Activated naive CD8-positive, alpha-beta T cell treated with anti-CD3 and anti-CD28 coated beads, Interleukin-2, amount 50 U/mL, for 16 hours (primary cell): ENCODE measurements at regions not wholly inside any gene's neighbourhood (a gene's known extent, or its start where the extent isn't known, plus 50 kb on each side); places are given as distances from the start of the nearest gene placed in this dataset.
"Not testable (repeated sequence)": the region's sequence is repeated elsewhere in the genome, so short reads cannot be mapped to it uniquely, and the experiment has no call there.

Experiments used
- DNase-seq: peaks from one replicate; pipeline ENCODE4 v3.0.0-alpha.2; 2020; ENCODE audit warnings: low read depth, low spot score

GRCh38 chr5:135279328-135279727, 119.7 kb downstream of the MACROH2A1 start:
- DNase-seq, result no peak

DNA sequence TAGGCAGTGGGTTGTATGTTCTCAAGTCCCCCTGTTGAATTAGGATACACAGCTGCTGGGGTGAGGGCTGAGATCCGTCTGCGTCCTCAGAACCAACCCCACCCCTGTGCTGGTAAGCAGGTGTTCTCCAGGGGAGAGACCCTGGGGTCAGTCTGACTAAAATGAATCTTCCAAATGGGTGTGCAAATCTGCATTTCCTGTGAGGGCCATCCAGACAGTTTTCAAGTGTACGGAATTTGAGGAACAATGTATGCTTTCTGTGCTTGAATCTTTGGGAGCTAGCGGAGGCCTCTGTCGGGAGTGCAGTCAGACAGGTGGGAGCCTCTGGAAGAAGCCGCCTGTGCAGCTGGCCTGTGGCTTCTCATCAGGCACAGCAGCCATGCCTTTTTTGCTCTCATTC, 122.9 kb downstream of the MACROH2A1 start:
- DNase-seq, result no peak

- no peak for DNase-seq
These were observed 125.8 kb downstream of the MACROH2A1 start for GRCh38 chr5:135273212-135273611.

- DNase-seq, result no peak
These were observed 126.7 kb downstream of the MACROH2A1 start for GRCh38 chr5:135272311-135272805.

DNA sequence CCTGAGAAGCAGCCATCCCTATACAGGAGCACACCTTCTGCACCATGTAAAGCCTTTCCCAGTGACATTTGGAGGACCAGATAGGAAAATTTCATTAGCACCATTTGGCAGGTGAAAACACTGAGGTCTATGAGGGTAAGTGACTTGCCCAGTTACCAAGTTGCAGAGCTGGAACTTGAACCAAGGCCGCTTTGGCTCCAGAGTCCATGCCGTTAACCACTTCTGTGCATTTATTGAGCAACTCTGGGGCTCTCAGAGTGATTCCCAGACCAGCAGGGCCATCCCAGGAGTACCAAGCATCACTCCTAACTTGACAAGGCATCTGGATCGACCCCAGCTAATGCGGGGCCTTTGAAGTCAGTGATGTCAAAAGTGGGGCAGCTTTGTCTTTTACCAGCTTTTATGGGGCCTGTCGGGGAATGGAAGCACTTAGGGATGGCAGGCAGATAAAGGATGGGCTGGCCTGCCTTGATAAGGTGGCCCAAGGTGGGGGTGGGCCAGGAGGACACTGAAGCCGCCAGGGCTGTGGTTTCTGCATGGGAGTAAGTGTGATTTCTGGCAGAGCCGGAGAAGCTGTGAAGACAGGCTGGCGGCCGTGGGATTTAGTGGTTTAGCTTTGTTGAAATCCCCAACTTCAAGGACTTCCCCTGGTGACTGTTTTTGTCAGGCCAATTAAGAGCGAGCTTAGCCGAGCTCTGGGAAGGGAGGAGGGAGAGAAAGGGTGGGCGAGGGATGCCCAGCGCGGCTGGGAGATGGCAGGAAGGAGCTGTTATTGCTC, 127.3 kb downstream of the MACROH2A1 start:
- no peak for DNase-seq

- DNase-seq, result no peak
These were observed 129.1 kb downstream of the MACROH2A1 start for GRCh38 chr5:135269931-135270421.

GRCh38 chr5:135269199-135269598, 129.8 kb downstream of the MACROH2A1 start:
- no peak for DNase-seq

DNA sequence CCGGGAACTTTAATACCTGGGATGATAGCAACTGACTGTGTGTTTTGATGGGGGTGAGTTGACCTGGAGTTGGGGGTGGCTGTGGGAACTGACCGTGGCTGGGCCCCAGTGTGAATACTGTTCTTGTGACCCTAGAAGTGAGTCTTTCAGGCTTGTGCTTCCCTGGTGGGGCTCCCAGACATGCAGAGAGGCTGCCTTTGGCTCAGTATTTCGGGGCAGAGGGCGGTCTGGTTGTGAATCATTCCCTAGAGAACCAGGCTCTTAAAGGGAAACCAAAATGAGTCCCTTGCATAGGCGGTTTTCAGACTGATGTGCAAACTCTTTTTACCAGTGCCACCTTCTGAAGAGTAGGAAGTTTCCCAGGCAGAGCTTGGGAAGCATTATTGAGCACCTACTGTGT, 132.1 kb downstream of the MACROH2A1 start:
- no peak for DNase-seq

DNA sequence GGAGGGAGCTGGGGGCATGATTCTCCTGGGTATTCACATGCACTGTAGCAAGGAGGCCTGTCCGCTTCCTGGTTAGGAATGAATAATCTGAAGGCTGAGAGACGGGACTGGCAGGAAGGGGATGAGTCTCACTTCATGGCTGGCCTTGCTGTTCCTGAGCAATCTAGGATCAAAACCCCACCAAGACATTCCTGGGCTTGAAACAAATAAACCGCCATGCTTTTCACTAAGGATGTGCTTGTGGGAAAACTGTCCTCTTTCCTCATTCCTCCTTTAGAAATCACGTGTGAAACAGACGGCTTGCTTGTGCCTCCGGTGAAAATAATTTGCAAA, 132.8 kb downstream of the MACROH2A1 start:
- DNase-seq, result no peak

DNA sequence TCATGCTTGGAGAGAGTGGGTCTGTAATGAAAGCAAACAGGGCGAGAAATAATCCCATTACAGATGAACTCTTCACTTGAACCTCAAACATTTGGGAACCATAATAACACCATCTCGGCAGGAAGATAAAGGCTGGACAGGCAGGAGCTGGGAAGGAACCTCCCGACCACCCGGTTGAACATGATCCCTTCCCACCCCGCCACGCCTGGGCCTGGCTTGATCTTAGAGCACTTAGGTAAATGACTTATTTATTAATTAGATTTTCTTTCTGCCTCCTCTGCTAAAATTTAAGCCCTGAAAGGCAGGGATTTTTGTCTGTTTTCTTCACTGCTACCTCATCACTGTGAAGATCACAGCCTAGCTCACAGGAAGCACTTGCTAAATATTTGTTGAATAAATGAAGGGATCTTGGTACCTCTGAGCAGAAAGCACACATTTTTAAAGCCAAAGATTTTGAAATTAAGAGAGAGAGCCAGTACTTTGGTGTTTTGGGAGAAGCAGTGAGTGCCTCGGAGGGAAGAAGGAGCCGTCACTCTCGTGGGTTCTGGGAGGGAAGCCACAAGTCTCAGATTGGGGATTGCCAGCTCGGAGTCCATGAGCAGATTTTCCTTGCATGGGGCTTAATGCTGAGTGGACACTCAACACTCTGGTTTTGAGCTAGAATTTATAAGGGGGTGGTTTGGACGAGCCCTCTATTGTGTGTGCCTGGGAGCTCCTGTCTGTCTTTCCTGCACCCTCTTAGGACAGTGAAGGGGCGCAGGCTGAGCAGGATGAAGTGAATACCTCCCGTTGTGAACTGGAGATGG, 133.3 kb downstream of the MACROH2A1 start:
- no peak for DNase-seq

GRCh38 chr5:135264451-135265440, 134.3 kb downstream of the MACROH2A1 start:
- no peak for DNase-seq

GRCh38 chr5:135263022-135263668, 135.9 kb downstream of the MACROH2A1 start:
- DNase-seq, result no peak

DNA sequence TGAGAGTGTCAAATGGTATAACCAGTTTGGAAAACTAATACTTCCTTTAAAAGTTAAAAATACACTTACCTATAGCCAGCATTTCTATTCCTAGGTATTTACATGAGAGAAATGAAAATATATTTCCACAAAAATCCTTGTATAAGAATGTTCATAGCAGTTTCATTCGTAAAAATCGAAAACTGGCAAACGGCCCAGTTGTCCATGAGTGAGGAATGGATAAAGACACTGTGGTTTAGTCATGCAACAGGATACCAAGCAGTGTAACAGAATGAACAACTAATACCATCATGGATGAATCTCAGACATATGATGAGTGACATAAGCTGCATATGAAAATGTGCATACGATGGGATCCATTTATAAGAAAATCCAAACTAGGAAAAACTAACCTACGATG, 136.7 kb downstream of the MACROH2A1 start:
- no peak for DNase-seq

GRCh38 chr5:135260108-135260507, 138.9 kb downstream of the MACROH2A1 start:
- DNase-seq, result not testable (repeated sequence)

DNA sequence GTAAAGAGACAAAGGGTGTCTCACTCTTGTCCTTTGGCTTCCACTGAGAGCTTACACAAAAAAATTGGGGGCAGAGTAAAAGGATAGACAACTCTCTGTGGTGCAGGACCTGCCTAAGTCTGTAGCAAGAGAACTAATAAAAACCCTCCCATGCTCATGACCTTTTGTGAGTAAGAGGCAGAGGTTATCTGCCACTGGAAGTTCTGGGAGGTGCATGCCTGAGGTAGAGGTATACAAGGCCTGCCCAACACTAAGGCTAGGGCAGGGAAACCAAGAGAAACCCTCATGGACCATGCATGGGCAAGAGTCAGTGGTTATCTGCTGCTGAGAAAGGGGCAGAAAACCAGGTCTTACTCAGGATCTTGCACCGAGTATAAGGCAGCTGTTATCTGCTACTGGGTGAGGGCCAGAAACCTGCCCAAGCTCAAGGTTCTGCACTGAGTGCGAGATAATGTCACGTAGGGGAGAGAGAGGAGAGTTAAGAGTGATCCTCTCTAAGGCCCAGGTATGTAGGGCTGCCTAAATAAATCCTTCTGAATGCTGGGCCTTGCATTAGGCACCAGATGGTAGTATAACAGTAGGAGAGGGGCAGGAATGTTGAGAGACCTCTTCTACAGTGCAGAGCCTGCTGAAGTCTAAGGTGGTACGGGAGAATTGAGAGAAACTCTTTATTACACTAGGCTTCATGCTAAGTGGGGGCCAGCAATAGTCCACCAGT, 143.4 kb downstream of the MACROH2A1 start:
- DNase-seq, result no peak

DNA sequence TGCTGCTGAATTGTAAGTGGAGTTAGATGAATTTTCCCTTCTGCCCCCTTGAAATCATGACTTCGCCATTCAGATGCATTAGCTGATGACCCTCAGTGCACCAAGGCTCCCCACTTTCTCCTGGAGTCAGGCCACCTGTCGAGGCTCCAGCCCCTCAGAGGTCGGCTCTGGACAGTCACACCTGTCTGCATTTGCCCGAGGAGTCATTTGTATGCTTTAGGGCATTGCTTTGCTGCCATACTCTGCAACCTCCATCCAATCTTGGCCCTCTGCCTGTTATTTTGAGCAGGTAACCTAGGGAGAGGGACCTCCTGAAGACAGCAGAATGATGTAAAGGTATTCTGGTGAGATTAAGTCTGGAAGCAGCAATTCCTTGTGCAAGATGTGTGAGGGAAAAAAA, 144.8 kb downstream of the MACROH2A1 start:
- no peak for DNase-seq

- DNase-seq, result no peak
These were observed 145.3 kb downstream of the MACROH2A1 start for GRCh38 chr5:135253601-135254178.

DNA sequence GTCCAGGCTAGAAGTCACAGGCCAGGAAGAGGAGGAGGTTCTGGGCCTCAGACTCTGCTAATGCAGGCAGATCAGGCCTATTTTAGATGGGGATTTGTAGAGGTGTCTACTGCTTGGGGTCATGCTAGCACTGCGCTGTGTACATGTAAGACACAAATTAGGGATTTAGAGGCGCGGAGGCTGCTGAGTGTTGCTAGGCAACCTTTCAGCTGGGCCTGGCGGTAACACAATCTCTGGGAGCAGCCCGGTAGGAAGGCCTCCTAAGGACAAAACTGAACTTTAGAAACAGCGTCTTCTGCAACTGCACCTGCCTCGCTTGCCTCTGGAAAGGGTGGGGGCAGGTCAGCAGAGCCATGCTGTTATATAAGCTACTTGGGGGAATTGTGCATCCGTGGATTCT, 147.9 kb downstream of the MACROH2A1 start:
- no peak for DNase-seq

DNA sequence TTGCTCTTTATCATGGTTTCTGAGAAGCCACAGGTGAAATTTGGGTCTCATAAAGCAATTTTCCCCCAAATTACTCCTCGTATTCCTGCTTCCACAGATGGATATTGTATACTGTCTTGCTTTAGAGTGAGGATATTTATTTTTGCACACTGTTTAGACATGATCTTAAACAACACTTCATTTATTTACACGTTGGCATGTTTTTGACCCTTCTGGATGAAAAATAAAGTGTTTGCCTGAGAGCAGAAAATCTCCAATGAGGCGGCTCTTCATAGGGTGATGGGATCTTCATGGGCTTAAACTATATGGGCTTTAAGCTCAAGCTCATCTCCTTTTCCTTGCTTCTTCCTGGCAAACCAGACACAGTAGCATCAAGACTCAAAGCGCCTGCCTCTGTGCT, 148.4 kb downstream of the MACROH2A1 start:
- no peak for DNase-seq

DNA sequence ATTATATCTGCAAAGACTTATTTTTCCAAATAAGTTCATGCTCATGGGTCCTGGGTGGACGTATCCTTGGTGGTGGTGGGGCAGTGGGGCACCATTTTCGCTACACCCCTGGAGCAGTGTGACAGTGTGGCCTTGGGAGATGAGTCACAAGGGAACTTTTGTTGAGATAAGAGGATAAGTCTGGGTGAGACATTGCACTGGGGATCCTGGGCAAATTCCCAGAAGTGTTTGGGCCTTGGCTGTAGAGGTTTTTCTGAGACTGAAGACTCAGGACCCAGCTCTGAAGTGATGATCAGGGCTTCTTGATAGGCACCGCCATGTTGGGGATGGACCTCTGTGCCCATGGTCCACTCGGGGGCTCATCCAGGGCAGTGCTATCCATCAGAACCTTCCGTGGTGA, 149.4 kb downstream of the MACROH2A1 start:
- no peak for DNase-seq
